Kidney capillary endothelial cell (primary cell): ENCODE measurements at regions not wholly inside any gene's neighbourhood (a gene's known extent, or its start where the extent isn't known, plus 50 kb on each side); places are given as distances from the start of the nearest gene placed in this dataset.
"Not testable (repeated sequence)": the region's sequence is repeated elsewhere in the genome, so short reads cannot be mapped to it uniquely, and the experiment has no call there.

Source experiments
- DNase-seq: peaks from one replicate; pipeline ENCODE4 v3.0.0-alpha.2; 2018; ENCODE audit warnings: low spot score

- DNase-seq: no peak
Observed at GRCh38 chrX:148080593-148080992, 99.5 kb downstream of the FMR1NB start.

- no peak for DNase-seq
Observed at GRCh38 chrX:148084611-148085010, 103.5 kb downstream of the FMR1NB start.

- no peak for DNase-seq
Observed at GRCh38 chrX:148120151-148120550, 139.0 kb downstream of the FMR1NB start.

GRCh38 chrX:148120999-148121623 lies 140.0 kb downstream of the FMR1NB start:
- DNase-seq: no peak

- DNase-seq: not testable (repeated sequence)
Observed at GRCh38 chrX:148128872-148129505, 147.9 kb downstream of the FMR1NB start.

- DNase-seq: no peak
Observed at GRCh38 chrX:148133105-148133725, 152.1 kb downstream of the FMR1NB start.

GRCh38 chrX:148134578-148134977 lies 153.4 kb downstream of the FMR1NB start:
- DNase-seq: no peak

- no peak for DNase-seq
Observed at GRCh38 chrX:148135738-148136137, 154.6 kb downstream of the FMR1NB start.

GRCh38 chrX:148146121-148146520 lies 165.0 kb downstream of the FMR1NB start:
- no peak for DNase-seq

- no peak for DNase-seq
Observed at GRCh38 chrX:148156986-148157385, 175.8 kb downstream of the FMR1NB start.

GRCh38 chrX:148159796-148160195 lies 178.7 kb downstream of the FMR1NB start:
- DNase-seq: no peak

GRCh38 chrX:148161701-148162100 lies 180.6 kb downstream of the FMR1NB start:
- no peak for DNase-seq

GRCh38 chrX:148185631-148186030 lies 204.5 kb downstream of the FMR1NB start:
- DNase-seq: no peak

GRCh38 chrX:148192547-148192946 lies 211.4 kb downstream of the FMR1NB start:
- no peak for DNase-seq

GRCh38 chrX:148193759-148194158 lies 212.6 kb downstream of the FMR1NB start:
- no peak for DNase-seq

GRCh38 chrX:148203531-148203930 lies 222.4 kb downstream of the FMR1NB start:
- no peak for DNase-seq

- no peak for DNase-seq
Observed at GRCh38 chrX:148204195-148204594, 223.1 kb downstream of the FMR1NB start.

- no peak for DNase-seq
Observed at GRCh38 chrX:148214786-148215185, 233.6 kb downstream of the FMR1NB start.

- DNase-seq: no peak
Observed at GRCh38 chrX:148215726-148216125, 234.6 kb downstream of the FMR1NB start.

GRCh38 chrX:148223361-148223760 lies 242.2 kb downstream of the FMR1NB start:
- DNase-seq: no peak

GRCh38 chrX:148228521-148228920 lies 247.4 kb downstream of the FMR1NB start:
- DNase-seq: no peak

- no peak for DNase-seq
Observed at GRCh38 chrX:148229801-148230303, 248.7 kb downstream of the FMR1NB start.

GRCh38 chrX:148259990-148260389 lies 240.4 kb upstream of the AFF2 start:
- DNase-seq: no peak
